ENCODE measurements at regions not wholly inside any gene's neighbourhood (a gene's known extent, or its start where the extent isn't known, plus 50 kb on each side); places are given as distances from the start of the nearest gene placed in this dataset.

- Histone ChIP-seq H3K4me3 (peak overlapping the region; percentile 15 to 42), H3K9me3 (no peaks in the 10 kb centered on the region), H3K27ac (no peak overlapping the region), H3K36me3 (no peaks in the 10 kb centered on the region), H3K27me3 (no peaks in the 10 kb centered on the region), H3K4me1 (peaks cover 0 to 3% of the 10 kb centered on the region in 2 donors)
- no peak for TF ChIP-seq CTCF (IDR thresholded peaks at IDR 0.05)
- intact Hi-C loops (cut with DNase I) = loop anchor here (2.0 to 10.0 kb wide), 3 partner anchors 163 to 955 kb away; no protein-coding TSS in a partner anchor
- DNase-seq (ENCODE audit: low spot score in 2 of 2) = no peak
Observed at GRCh38 chr11:15651816-15652215, 537.1 kb downstream of the INSC start.

- H3K9me3 ChIP-seq = no peaks in the 10 kb centered on the region
- H3K27me3 ChIP-seq = no peaks in the 10 kb centered on the region
- no peak for TF ChIP-seq CTCF (IDR thresholded peaks at IDR 0.05)
- no peaks in the 10 kb centered on the region for H3K36me3 ChIP-seq
- intact Hi-C loops (cut with DNase I) = loop anchor here (5.0 to 10.0 kb wide), 2 partner anchors 162 to 334 kb away; no protein-coding TSS in a partner anchor
- DNase-seq (ENCODE audit: low spot score in 2 of 2) = no peak
- H3K27ac ChIP-seq = no peak overlapping the region
- H3K4me1 ChIP-seq = peaks cover 0 to 3% of the 10 kb centered on the region in 2 donors
- no peak overlapping the region for H3K4me3 ChIP-seq
Observed at GRCh38 chr11:15653191-15653710, 538.5 kb downstream of the INSC start.

- intact Hi-C loops (cut with DNase I) = loop anchor here (5.0 to 10.0 kb wide), 2 partner anchors 160 to 333 kb away; no protein-coding TSS in a partner anchor
- no peaks in the 10 kb centered on the region for H3K27me3 ChIP-seq
- H3K4me3 ChIP-seq = no peak overlapping the region
- H3K27ac ChIP-seq = no peak overlapping the region
- peaks cover 0 to 3% of the 10 kb centered on the region in 2 donors for H3K4me1 ChIP-seq
- no peak for DNase-seq (ENCODE audit: low spot score in 2 of 2)
- no peak for TF ChIP-seq CTCF (IDR thresholded peaks at IDR 0.05)
- H3K36me3 ChIP-seq = no peaks in the 10 kb centered on the region
- H3K9me3 ChIP-seq = no peaks in the 10 kb centered on the region
Observed at GRCh38 chr11:15654451-15654850, 539.7 kb downstream of the INSC start.

GRCh38 chr11:15655552-15655951, 540.8 kb downstream of the INSC start:
- TF ChIP-seq CTCF (IDR thresholded peaks at IDR 0.05) = no peak
- intact Hi-C loops (cut with DNase I) = loop anchor here (10.0 kb wide), 1 partner anchor 159 kb away; no protein-coding TSS in a partner anchor
- Histone ChIP-seq H3K4me1 (peaks cover 0 to 2% of the 10 kb centered on the region in 2 donors), H3K27me3 (no peaks in the 10 kb centered on the region), H3K4me3 (no peak overlapping the region), H3K36me3 (no peaks in the 10 kb centered on the region), H3K9me3 (no peaks in the 10 kb centered on the region), H3K27ac (no peak overlapping the region)
- DNase-seq (ENCODE audit: low spot score in 2 of 2) = no peak

GRCh38 chr11:15657264-15657663, 542.5 kb downstream of the INSC start:
- intact Hi-C loops (cut with DNase I) = loop anchor here (10.0 kb wide), 1 partner anchor 158 kb away; no protein-coding TSS in a partner anchor
- H3K4me3 ChIP-seq = no peak overlapping the region
- H3K27ac ChIP-seq = no peak overlapping the region
- no peak for DNase-seq (ENCODE audit: low spot score in 2 of 2)
- no peaks in the 10 kb centered on the region for H3K27me3 ChIP-seq
- no peaks in the 10 kb centered on the region for H3K4me1 ChIP-seq
- H3K36me3 ChIP-seq = no peaks in the 10 kb centered on the region
- TF ChIP-seq CTCF (IDR thresholded peaks at IDR 0.05) = no peak
- H3K9me3 ChIP-seq = no peaks in the 10 kb centered on the region

Data from ascending aorta (tissue), 2 donors.